Keratinocyte (primary cell): ENCODE measurements at regions not wholly inside any gene's neighbourhood (a gene's known extent, or its start where the extent isn't known, plus 50 kb on each side); places are given as distances from the start of the nearest gene placed in this dataset.

Experiments
- DNase-seq: peaks from one replicate; pipeline ENCODE4 v3.0.0-alpha.2; 2011; ENCODE audit warnings: low read depth, missing footprints, low spot score
- FAIRE-seq: peaks from 2 replicates; lab custom pipeline; 2011; peaks lifted over from hg19 to GRCh38; lab: Jason Lieb, UNC
- H2AFZ ChIP-seq: 2 replicates; pipeline ENCODE4 v1.6.0; 2012; ENCODE audit warnings: low read length, control low read depth, inconsistent platforms; ENCODE audit not compliant: control insufficient read depth
- H3K27ac ChIP-seq: 2 replicates; pipeline ENCODE4 v1.5.1; 2011; ENCODE audit warnings: low read length; ENCODE audit not compliant: control insufficient read depth, insufficient read depth
- H3K27me3 ChIP-seq: 3 replicates; pipeline ENCODE4 v1.6.0; 2011; ENCODE audit warnings: low read length; ENCODE audit not compliant: control insufficient read depth, insufficient read depth; ENCODE audit errors: extremely low read depth
- H3K36me3 ChIP-seq, 2 experiments: 2 replicates in 1 of 2; 3 replicates in 1 of 2; pipeline ENCODE4 v1.5.1; 2011; ENCODE audit warnings: low read length in 2 of 2, mild to moderate bottlenecking in 1 of 2; ENCODE audit not compliant: control insufficient read depth in 2 of 2, insufficient read depth in 2 of 2; ENCODE audit errors: extremely low read depth in 1 of 2
- H3K4me1 ChIP-seq: 3 replicates; pipeline ENCODE4 v1.5.1; 2011; ENCODE audit warnings: low read length; ENCODE audit not compliant: control insufficient read depth, insufficient read depth; ENCODE audit errors: extremely low read depth
- H3K4me2 ChIP-seq: 3 replicates; pipeline ENCODE4 v1.6.0; 2011; ENCODE audit warnings: low read depth, low read length; ENCODE audit not compliant: control insufficient read depth, insufficient read depth; ENCODE audit errors: extremely low read depth
- H3K4me3 ChIP-seq, 3 experiments: fragments of 200-600 bp in 1 of 3; sonication (generic) in 1 of 3; 2 replicates in 2 of 3; 3 replicates in 1 of 3; pipeline ENCODE4 v1.5.1; 2011 to 2016; ENCODE audit warnings: low read length in 3 of 3, mild to moderate bottlenecking in 3 of 3, control low read depth in 2 of 3, inconsistent platforms in 1 of 3, low read depth in 1 of 3, mixed read lengths in 1 of 3, mixed run types in 1 of 3, moderate library complexity in 1 of 3; ENCODE audit not compliant: control insufficient read depth in 2 of 3, insufficient read depth in 2 of 3; ENCODE audit errors: extremely low read depth in 1 of 3
- H3K79me2 ChIP-seq: 2 replicates; pipeline ENCODE4 v1.6.0; 2012; ENCODE audit warnings: low read length; ENCODE audit not compliant: control insufficient read depth, insufficient read depth
- H3K9ac ChIP-seq: 3 replicates; pipeline ENCODE4 v1.6.0; 2011; ENCODE audit warnings: low read length; ENCODE audit not compliant: control insufficient read depth, insufficient read depth; ENCODE audit errors: extremely low read depth
- H3K9me1 ChIP-seq: 3 replicates; pipeline ENCODE4 v1.6.0; 2011; ENCODE audit warnings: low read length; ENCODE audit not compliant: control insufficient read depth, insufficient read depth; ENCODE audit errors: extremely low read depth
- H3K9me3 ChIP-seq: 2 replicates; pipeline ENCODE4 v1.5.1; 2012; ENCODE audit warnings: low read depth, low read length; ENCODE audit not compliant: control insufficient read depth
- H4K20me1 ChIP-seq: 3 replicates; pipeline ENCODE4 v1.6.0; 2011; ENCODE audit warnings: low read length; ENCODE audit not compliant: control insufficient read depth, insufficient read depth; ENCODE audit errors: extremely low read depth
- CTCF ChIP-seq, 3 experiments: IDR thresholded peaks in 1 of 3; conservative IDR thresholded peaks in 1 of 3; optimal IDR thresholded peaks in 1 of 3; 2 replicates in 2 of 3; 3 replicates in 1 of 3; pipeline versions ENCODE3 to v1.5.1; 2011; ENCODE audit warnings: low read length in 3 of 3, mild to moderate bottlenecking in 3 of 3, moderate library complexity in 2 of 3, control low read depth in 1 of 3, inconsistent platforms in 1 of 3; ENCODE audit not compliant: insufficient read depth in 2 of 3; ENCODE audit errors: extremely low read depth in 1 of 3
- EZH2 ChIP-seq: IDR thresholded peaks from one replicate; pipeline ENCODE4 v1.6.1; 2012; ENCODE audit warnings: inconsistent platforms, mild to moderate bottlenecking, low read length, moderate library complexity
- dilution Hi-C: fragments of 300-500 bp; cut with MboI; formaldehyde crosslinking; loops from one replicate; pipeline ENCODE4 v1.7.0; 2020; ENCODE audit warnings: low sequenced_read_pairs; ENCODE audit not compliant: extremely low pct_ligation_motif_present

GRCh38 chr3:22960105-22960984 lies 242.8 kb upstream of the UBE2E2 start:
- H3K9me1 ChIP-seq = no peaks in the 10 kb centered on the region
- TF ChIP-seq CTCF (optimal IDR thresholded peaks at IDR 0.05 in 1 of 3, IDR thresholded peaks at IDR 0.05 in 1 of 3, conservative IDR thresholded peaks at IDR 0.05 in 1 of 3; ENCODE audit: extremely low read depth in 1 of 3, insufficient read depth in 2 of 3, low read length in 3 of 3) (peak; percentile 56 to 73 (median 56)), EZH2 (no peak)
- no peak overlapping the region for H3K27ac ChIP-seq
- H3K79me2 ChIP-seq = no peaks in the 10 kb centered on the region
- H3K9ac ChIP-seq = no peak overlapping the region
- FAIRE-seq (no peak), DNase-seq (no peak)
- H3K36me3 ChIP-seq = no peaks in the 10 kb centered on the region
- H3K9me3 ChIP-seq = no peaks in the 10 kb centered on the region
- no peak overlapping the region for H3K4me2 ChIP-seq
- dilution Hi-C loops = no loop called here
- no peak overlapping the region for H2AFZ ChIP-seq
- no peak overlapping the region for H3K4me3 ChIP-seq
- peaks cover 3% of the 10 kb centered on the region for H3K27me3 ChIP-seq
- H4K20me1 ChIP-seq = no peaks in the 10 kb centered on the region
- no peaks in the 10 kb centered on the region for H3K4me1 ChIP-seq

- Histone ChIP-seq H3K36me3 (no peaks in the 10 kb centered on the region), H3K4me1 (no peaks in the 10 kb centered on the region), H3K4me2 (no peak overlapping the region), H2AFZ (no peak overlapping the region), H3K9me1 (no peaks in the 10 kb centered on the region), H3K27ac (no peak overlapping the region), H3K9ac (no peak overlapping the region), H3K9me3 (no peaks in the 10 kb centered on the region), H3K27me3 (peaks cover 3% of the 10 kb centered on the region), H3K4me3 (no peak overlapping the region), H3K79me2 (no peaks in the 10 kb centered on the region), H4K20me1 (no peaks in the 10 kb centered on the region)
- dilution Hi-C loops = no loop called here
- FAIRE-seq (no peak), DNase-seq (no peak)
- TF ChIP-seq EZH2 (no peak), CTCF (optimal IDR thresholded peaks at IDR 0.05 in 1 of 3, IDR thresholded peaks at IDR 0.05 in 1 of 3, conservative IDR thresholded peaks at IDR 0.05 in 1 of 3; ENCODE audit: extremely low read depth in 1 of 3, insufficient read depth in 2 of 3, low read length in 3 of 3) (no peak)
Measured at GRCh38 chr3:22962244-22962643, 240.9 kb upstream of the UBE2E2 start.
